NCI-H128 (cell line): ENCODE measurements at regions not wholly inside any gene's neighbourhood (a gene's known extent, or its start where the extent isn't known, plus 50 kb on each side); places are given as distances from the start of the nearest gene placed in this dataset.
"Not testable (repeated sequence)": the region's sequence is repeated elsewhere in the genome, so short reads cannot be mapped to it uniquely, and the experiment has no call there.

Experiments used
- DNase-seq: peaks from one replicate; lab custom pipeline; 2025; ENCODE audit not compliant: unreplicated experiment; lab: John Stamatoyannopoulos, UW

DNA sequence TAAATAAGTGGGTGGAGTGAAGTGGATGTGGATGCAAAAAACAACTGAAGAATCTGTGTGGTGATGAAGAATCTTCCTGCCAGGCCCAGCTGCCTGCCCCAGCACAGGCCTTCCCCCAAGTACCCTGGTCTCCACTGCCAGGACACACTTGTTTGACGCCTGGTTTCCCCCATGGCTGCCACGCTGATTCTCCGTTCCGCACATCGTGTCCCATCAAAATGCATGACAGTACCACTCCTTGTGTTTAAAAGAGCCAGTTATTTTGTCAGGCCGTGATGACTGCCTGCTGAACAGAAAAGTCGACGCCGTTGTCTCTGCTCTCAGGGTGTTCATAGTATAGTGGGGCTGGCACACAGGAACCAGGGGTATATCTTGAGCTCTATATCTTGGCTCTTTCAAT is 50.3 kb upstream of the KYNU start:
- DNase-seq: no peak

DNA sequence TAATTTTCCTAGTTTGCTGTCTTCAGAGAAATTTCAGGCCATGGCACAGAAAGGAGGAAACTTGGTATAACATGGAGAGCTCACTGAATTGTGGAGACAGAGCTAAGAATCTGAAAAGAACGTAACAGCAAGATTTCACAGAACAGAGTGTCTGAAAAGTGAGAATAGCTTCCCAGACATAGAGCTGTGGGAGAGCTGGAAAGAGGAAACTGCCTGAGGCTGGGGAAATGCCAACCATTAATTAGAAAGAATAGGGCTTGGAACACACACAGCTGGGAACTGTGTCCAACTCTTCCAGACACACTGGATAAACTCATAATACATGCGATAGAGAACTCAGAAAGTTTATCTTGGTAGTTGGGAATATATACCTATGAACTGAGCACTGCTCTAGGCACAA is 51.6 kb upstream of the KYNU start:
- no peak for DNase-seq

- DNase-seq: no peak
Observed at GRCh38 chr2:142824756-142825155, 52.7 kb upstream of the KYNU start.

- DNase-seq: no peak
Observed at GRCh38 chr2:142822190-142822589, 55.3 kb upstream of the KYNU start.

- DNase-seq: no peak
Observed at GRCh38 chr2:142819411-142819810, 58.1 kb upstream of the KYNU start.

DNA sequence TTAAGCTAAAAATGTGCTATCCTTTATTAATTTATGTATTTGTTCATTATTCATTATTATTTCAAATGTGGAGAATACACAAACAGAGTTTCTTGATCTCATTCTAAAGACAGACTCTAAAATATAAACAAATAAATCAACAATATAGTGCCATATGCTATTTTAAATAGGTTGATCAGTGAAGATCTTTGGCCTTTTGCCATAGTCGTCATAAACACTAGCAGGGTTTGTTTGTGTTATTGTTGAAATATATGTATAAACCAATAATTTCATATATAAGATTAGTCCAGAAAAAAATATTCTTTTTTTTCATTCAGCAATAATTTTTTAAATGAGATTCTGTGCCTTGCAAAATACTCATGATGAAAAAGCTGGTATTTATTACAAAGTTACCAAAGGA is 62.1 kb upstream of the KYNU start:
- DNase-seq: no peak

- no peak for DNase-seq
Observed at GRCh38 chr2:142813830-142814829, 63.3 kb upstream of the KYNU start.

- not testable (repeated sequence) for DNase-seq
Observed at GRCh38 chr2:142811644-142812043, 65.8 kb upstream of the KYNU start.

- no peak for DNase-seq
Observed at GRCh38 chr2:142805244-142805643, 72.2 kb upstream of the KYNU start.

GRCh38 chr2:142803158-142803557 is 74.3 kb upstream of the KYNU start:
- DNase-seq: no peak

GRCh38 chr2:142796588-142796987 is 80.9 kb upstream of the KYNU start:
- DNase-seq: no peak

- no peak for DNase-seq
Observed at GRCh38 chr2:142796161-142796560, 81.3 kb upstream of the KYNU start.

DNA sequence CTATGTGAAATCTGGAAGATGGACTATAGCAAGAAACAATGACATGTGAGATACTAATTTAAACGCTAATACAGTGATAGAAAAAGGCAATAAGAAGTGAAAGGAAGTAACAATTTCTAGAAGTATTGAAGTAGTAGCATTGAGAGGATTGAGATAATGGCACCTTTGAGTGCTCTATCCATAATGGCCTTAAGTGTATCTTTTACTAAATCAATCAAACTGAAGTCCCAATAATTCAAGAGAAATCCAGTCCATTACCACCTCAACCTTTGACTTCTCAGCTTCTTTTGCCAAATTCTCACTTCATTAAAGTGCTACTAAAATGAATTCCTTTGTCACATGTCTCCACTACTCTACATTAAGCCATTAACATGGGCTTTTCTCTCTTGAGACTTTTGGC is 82.6 kb upstream of the KYNU start:
- DNase-seq: no peak

DNA sequence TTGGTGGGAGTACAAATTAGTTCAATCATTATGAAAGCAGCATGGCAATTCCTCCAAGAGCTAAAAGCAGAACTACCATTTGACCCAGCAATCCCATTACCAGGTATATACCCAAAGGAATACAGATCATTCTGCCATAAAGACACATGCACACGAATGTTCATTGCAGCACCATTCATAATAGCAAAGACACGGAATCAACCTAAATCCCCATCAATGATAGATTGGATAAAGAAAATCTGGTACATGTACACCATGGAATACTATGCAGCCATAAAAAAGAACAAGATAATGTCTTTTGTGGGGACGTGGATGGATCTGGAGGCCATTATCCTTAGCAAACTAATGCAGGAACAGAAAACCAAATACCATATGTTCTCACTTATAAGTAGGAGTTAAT is 85.1 kb upstream of the KYNU start:
- DNase-seq: not testable (repeated sequence)

- no peak for DNase-seq
Observed at GRCh38 chr2:142791335-142791734, 86.1 kb upstream of the KYNU start.

DNA sequence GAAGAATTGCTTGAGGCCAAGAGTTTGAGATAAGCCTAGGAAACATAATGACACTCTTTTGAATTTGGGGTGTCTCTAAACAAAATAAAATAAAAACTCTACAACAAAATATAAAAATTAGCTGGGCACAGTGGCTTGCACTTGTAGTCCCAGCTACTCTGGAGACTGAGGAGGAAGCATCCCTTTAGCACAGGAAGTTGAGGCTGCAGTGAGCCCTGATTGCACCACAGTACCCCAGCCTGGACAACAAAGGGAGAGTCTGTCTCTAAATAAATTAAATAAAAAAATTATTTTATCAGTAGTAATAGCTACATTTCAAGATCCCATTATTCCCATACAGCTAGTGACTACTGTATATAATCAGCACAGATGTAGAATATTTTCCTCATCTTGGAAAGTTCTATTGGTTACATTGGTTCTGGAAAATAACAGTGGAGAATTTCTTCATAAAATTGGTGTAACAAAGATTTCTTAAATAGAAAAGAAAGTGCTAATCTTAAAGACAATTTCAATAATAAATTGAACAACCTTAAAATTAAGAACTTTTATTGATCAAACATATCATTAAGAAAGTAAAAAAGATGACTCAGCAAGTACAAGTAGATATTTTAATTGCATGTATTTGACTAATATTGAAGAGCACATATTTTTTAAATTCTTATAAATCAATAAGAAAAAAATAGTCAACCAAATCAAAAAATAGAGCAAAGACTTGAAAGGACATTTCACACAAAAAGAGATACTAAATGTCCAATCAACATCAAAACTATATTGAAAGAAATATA is 90.4 kb upstream of the KYNU start:
- no peak for DNase-seq

GRCh38 chr2:142782942-142783443 is 94.5 kb upstream of the KYNU start:
- no peak for DNase-seq

GRCh38 chr2:142781146-142781545 is 96.3 kb upstream of the KYNU start:
- DNase-seq: no peak

DNA sequence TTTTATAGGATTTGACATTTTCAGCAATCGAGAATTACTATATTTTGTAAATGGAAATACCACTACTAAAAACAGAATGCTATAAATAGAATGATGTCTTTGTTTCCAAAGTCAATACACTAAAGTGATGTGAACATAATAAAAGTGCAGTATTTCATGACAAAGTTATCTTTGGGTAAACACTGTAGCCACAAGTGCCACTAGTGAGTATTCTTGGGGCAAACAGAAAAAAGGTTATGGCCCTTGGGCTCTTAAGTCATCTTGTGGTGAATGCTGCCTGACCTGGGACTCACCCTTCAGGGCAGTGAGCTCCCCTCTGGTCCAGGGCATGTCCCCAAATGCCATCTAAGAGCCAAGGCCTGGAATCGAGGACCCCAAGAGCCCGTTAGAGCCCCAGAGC is 99.2 kb upstream of the KYNU start:
- no peak for DNase-seq

DNA sequence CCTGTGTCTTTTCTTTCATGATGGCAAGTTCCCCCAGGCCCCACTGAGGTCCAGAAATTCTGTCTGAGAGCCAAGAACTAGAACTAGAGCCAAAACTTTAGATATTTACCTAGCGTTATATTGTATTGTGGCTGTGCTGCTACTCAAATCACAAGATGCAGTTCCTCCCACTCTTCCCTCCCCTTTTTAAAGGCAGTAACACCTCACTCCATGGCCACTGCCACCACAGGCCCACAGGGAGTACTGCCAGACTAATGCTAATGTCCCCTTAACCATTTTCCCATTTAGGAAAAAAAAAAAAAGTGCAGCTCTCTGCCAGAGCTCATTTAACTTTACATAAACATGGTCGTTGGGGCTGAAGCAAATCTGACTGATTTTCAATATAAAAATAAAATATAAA is 99.7 kb upstream of the KYNU start:
- DNase-seq: no peak

DNA sequence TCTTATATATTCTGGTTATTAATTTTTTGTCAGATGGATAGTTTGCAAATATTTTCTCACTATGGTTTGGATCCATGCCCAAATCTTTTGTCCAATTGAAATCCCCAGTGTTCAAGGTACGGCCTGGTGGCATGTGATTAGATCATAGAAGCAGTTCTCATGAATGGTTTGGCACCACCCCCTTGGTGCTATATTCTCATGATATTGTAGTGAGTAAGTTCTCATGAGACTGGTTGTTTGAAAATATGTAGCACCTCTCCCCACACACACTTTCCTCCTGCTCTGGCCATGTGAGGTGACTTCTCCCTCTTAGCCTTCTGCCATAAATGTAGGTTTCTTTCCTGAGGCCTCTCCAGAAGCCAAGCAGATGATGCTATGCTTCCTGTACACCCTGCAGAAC is 107.7 kb upstream of the KYNU start:
- no peak for DNase-seq

- no peak for DNase-seq
Observed at GRCh38 chr2:142767847-142768246, 109.6 kb upstream of the KYNU start.
